Karpas-422 (cell line): ENCODE measurements at regions not wholly inside any gene's neighbourhood (a gene's known extent, or its start where the extent isn't known, plus 50 kb on each side); places are given as distances from the start of the nearest gene placed in this dataset.

ENCODE experiments used
- DNase-seq: peaks from one replicate; pipeline ENCODE4 v3.0.0-alpha.2; 2015
- H2AFZ ChIP-seq: fragments of 200-600 bp; sonication (generic); 2 replicates; pipeline ENCODE4 v1.6.1; 2014; ENCODE audit warnings: antibody characterized with exemption, low read length, mixed read lengths
- H3K27ac ChIP-seq: fragments of 200-600 bp; sonication (generic); 2 replicates; pipeline ENCODE4 v1.5.1; 2014; ENCODE audit warnings: mild to moderate bottlenecking, low read length, moderate library complexity
- H3K27me3 ChIP-seq: fragments of 200-600 bp; sonication (generic); 2 replicates; pipeline ENCODE4 v1.6.1; 2014; ENCODE audit warnings: low read length, mixed read lengths
- H3K36me3 ChIP-seq: fragments of 200-600 bp; sonication (generic); 2 replicates; pipeline ENCODE4 v1.6.1; 2014; ENCODE audit warnings: low read length, mixed read lengths; ENCODE audit not compliant: insufficient read depth
- H3K4me1 ChIP-seq: fragments of 200-600 bp; sonication (generic); 2 replicates; pipeline ENCODE4 v1.6.1; 2014; ENCODE audit warnings: mild to moderate bottlenecking, low read length, mixed read lengths
- H3K4me2 ChIP-seq: fragments of 200-600 bp; sonication (generic); 2 replicates; pipeline ENCODE4 v1.6.1; 2014; ENCODE audit warnings: low read length, low read depth, mild to moderate bottlenecking; ENCODE audit not compliant: poor library complexity, severe bottlenecking
- H3K4me3 ChIP-seq: fragments of 200-600 bp; sonication (generic); 2 replicates; pipeline ENCODE4 v1.5.1; 2014; ENCODE audit warnings: mild to moderate bottlenecking, antibody characterized with exemption, low read length, mixed read lengths
- H3K79me2 ChIP-seq: fragments of 200-600 bp; sonication (generic); 2 replicates; pipeline ENCODE4 v1.6.1; 2014; ENCODE audit warnings: mild to moderate bottlenecking, low read length, mixed read lengths
- H3K9ac ChIP-seq: fragments of 200-600 bp; sonication (generic); 2 replicates; pipeline ENCODE4 v1.6.0; 2014; ENCODE audit warnings: low read length
- H3K9me2 ChIP-seq: fragments of 200-600 bp; sonication (generic), shearing (Covaris generic); replicated peaks from 2 replicates; pipeline ENCODE4 v1.6.0; 2014; ENCODE audit warnings: mild to moderate bottlenecking, low read length, moderate library complexity; ENCODE audit not compliant: insufficient read depth
- H3K9me3 ChIP-seq: fragments of 300-700, 200-600 bp; sonication (generic); 2 replicates; pipeline ENCODE4 v1.6.1; 2014; ENCODE audit warnings: low read length, mixed read lengths
- H4K20me1 ChIP-seq: fragments of 200-600 bp; sonication (generic); 2 replicates; pipeline ENCODE4 v1.6.1; 2014; ENCODE audit warnings: mild to moderate bottlenecking, antibody characterized with exemption, low read length, low read depth; ENCODE audit not compliant: insufficient read depth

GRCh38 chr6:164006459-164006858 is 591.9 kb downstream of the QKI start:
- peaks cover 11% of the 10 kb centered on the region for H3K9me3 ChIP-seq
- no peak for DNase-seq
- H3K27ac ChIP-seq, result no peak overlapping the region
- no peak overlapping the region for H3K4me3 ChIP-seq
- H3K4me2 ChIP-seq, result no peak overlapping the region
- no peaks in the 10 kb centered on the region for H3K79me2 ChIP-seq
- H2AFZ ChIP-seq, result no peak overlapping the region
- no peaks in the 10 kb centered on the region for H3K9me2 ChIP-seq
- no peaks in the 10 kb centered on the region for H3K36me3 ChIP-seq
- no peak overlapping the region for H3K9ac ChIP-seq
- H3K4me1 ChIP-seq, result no peaks in the 10 kb centered on the region
- H3K27me3 ChIP-seq, result no peaks in the 10 kb centered on the region
- H4K20me1 ChIP-seq, result no peaks in the 10 kb centered on the region

GRCh38 chr6:164005004-164005711 is 590.6 kb downstream of the QKI start:
- Histone ChIP-seq H4K20me1 (no peaks in the 10 kb centered on the region), H3K4me1 (no peaks in the 10 kb centered on the region), H3K9me2 (no peaks in the 10 kb centered on the region), H3K4me3 (no peak overlapping the region), H3K36me3 (no peaks in the 10 kb centered on the region), H3K79me2 (no peaks in the 10 kb centered on the region), H3K4me2 (no peak overlapping the region), H3K9me3 (peaks cover 23% of the 10 kb centered on the region), H3K27ac (no peak overlapping the region), H2AFZ (no peak overlapping the region), H3K27me3 (no peaks in the 10 kb centered on the region), H3K9ac (no peak overlapping the region)
- no peak for DNase-seq

DNA sequence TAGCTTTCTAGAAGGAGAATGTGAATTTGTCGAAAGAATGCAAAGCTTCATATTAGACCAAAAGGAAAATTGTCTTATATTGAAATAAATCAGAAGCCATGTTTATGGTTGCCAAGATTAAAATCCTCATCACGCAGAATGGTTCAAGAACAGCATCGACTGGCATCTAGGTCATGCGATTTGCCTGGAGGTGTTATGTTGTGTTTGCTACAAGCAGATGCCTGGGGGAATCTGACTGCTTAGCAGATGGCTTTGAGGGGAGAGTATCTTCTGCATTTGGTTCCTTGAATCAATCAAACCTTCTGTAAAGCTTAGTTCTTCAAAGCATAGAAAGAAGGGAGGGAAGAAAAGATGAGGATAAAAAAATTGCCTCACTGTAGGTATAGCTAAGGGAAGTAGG is 585.8 kb downstream of the QKI start:
- no peak overlapping the region for H2AFZ ChIP-seq
- no peaks in the 10 kb centered on the region for H3K9me2 ChIP-seq
- H3K4me3 ChIP-seq, result no peak overlapping the region
- no peaks in the 10 kb centered on the region for H3K36me3 ChIP-seq
- H3K4me1 ChIP-seq, result no peaks in the 10 kb centered on the region
- H3K79me2 ChIP-seq, result no peaks in the 10 kb centered on the region
- no peaks in the 10 kb centered on the region for H4K20me1 ChIP-seq
- no peak overlapping the region for H3K27ac ChIP-seq
- peaks cover 32% of the 10 kb centered on the region for H3K9me3 ChIP-seq
- H3K27me3 ChIP-seq, result no peaks in the 10 kb centered on the region
- no peak overlapping the region for H3K9ac ChIP-seq
- H3K4me2 ChIP-seq, result no peak overlapping the region
- no peak for DNase-seq

DNA sequence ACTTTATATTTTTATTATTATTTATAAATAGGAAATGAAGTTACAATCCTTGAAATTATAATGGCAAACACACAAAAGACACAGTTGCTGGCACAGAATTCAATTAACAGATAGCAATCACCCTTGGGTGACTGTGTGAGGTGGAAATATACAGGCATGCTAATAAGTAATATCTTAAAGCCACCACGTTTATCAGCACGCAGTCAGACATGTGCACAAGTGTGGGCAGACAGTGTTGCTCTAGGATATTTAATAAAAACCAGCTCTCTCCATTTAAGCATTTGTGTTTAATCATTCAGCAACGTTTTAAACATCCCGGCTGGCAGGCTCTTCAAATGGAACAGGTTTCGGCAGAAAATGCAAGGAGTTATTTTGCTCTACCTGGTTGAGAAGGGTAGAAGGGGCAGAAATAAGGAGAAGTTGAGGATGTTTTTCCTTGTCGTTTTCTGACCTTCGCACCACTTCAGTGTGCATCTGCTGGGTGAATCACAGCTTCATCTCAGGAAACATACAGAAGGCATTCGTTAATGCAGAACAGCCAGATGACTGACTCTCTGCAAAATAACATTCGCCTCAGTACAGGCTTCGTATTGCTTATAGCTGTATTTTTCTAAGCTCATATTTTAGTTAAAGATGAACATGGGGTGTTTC is 585.1 kb downstream of the QKI start:
- H3K9me3 ChIP-seq, result peaks cover 35% of the 10 kb centered on the region
- H3K36me3 ChIP-seq, result no peaks in the 10 kb centered on the region
- DNase-seq, result no peak
- H3K79me2 ChIP-seq, result no peaks in the 10 kb centered on the region
- H3K4me3 ChIP-seq, result no peak overlapping the region
- no peaks in the 10 kb centered on the region for H4K20me1 ChIP-seq
- no peak overlapping the region for H2AFZ ChIP-seq
- H3K27ac ChIP-seq, result no peak overlapping the region
- H3K9ac ChIP-seq, result no peak overlapping the region
- no peaks in the 10 kb centered on the region for H3K27me3 ChIP-seq
- H3K4me1 ChIP-seq, result no peaks in the 10 kb centered on the region
- no peaks in the 10 kb centered on the region for H3K9me2 ChIP-seq
- H3K4me2 ChIP-seq, result no peak overlapping the region

GRCh38 chr6:163998496-163998895 is 584.0 kb downstream of the QKI start:
- no peaks in the 10 kb centered on the region for H3K36me3 ChIP-seq
- H3K4me3 ChIP-seq, result no peak overlapping the region
- H3K79me2 ChIP-seq, result no peaks in the 10 kb centered on the region
- H3K9ac ChIP-seq, result no peak overlapping the region
- no peaks in the 10 kb centered on the region for H4K20me1 ChIP-seq
- H3K9me3 ChIP-seq, result peaks cover 28% of the 10 kb centered on the region
- H3K27me3 ChIP-seq, result no peaks in the 10 kb centered on the region
- H3K27ac ChIP-seq, result no peak overlapping the region
- no peaks in the 10 kb centered on the region for H3K4me1 ChIP-seq
- no peak for DNase-seq
- no peak overlapping the region for H3K4me2 ChIP-seq
- no peaks in the 10 kb centered on the region for H3K9me2 ChIP-seq
- no peak overlapping the region for H2AFZ ChIP-seq

GRCh38 chr6:163996491-163996890 is 582.0 kb downstream of the QKI start:
- H2AFZ ChIP-seq, result no peak overlapping the region
- no peaks in the 10 kb centered on the region for H3K36me3 ChIP-seq
- H3K9me3 ChIP-seq, result peaks cover 27% of the 10 kb centered on the region
- no peak overlapping the region for H3K27ac ChIP-seq
- H3K4me2 ChIP-seq, result no peak overlapping the region
- no peaks in the 10 kb centered on the region for H4K20me1 ChIP-seq
- DNase-seq, result no peak
- H3K4me1 ChIP-seq, result no peaks in the 10 kb centered on the region
- no peak overlapping the region for H3K9ac ChIP-seq
- H3K27me3 ChIP-seq, result no peaks in the 10 kb centered on the region
- H3K9me2 ChIP-seq, result no peaks in the 10 kb centered on the region
- no peaks in the 10 kb centered on the region for H3K79me2 ChIP-seq
- no peak overlapping the region for H3K4me3 ChIP-seq

GRCh38 chr6:163994566-163994965 is 580.0 kb downstream of the QKI start:
- H3K4me3 ChIP-seq, result no peak overlapping the region
- DNase-seq, result no peak
- H3K4me2 ChIP-seq, result no peak overlapping the region
- no peaks in the 10 kb centered on the region for H3K79me2 ChIP-seq
- H4K20me1 ChIP-seq, result no peaks in the 10 kb centered on the region
- no peaks in the 10 kb centered on the region for H3K27me3 ChIP-seq
- H3K4me1 ChIP-seq, result no peaks in the 10 kb centered on the region
- H3K9me3 ChIP-seq, result peaks cover 16% of the 10 kb centered on the region
- H3K9me2 ChIP-seq, result no peaks in the 10 kb centered on the region
- H3K36me3 ChIP-seq, result no peaks in the 10 kb centered on the region
- H3K27ac ChIP-seq, result no peak overlapping the region
- no peak overlapping the region for H2AFZ ChIP-seq
- H3K9ac ChIP-seq, result no peak overlapping the region

GRCh38 chr6:163992701-163993100 is 578.2 kb downstream of the QKI start:
- H3K4me2 ChIP-seq, result no peak overlapping the region
- peaks cover 19% of the 10 kb centered on the region for H3K9me3 ChIP-seq
- no peaks in the 10 kb centered on the region for H3K9me2 ChIP-seq
- H2AFZ ChIP-seq, result no peak overlapping the region
- H3K9ac ChIP-seq, result no peak overlapping the region
- H3K36me3 ChIP-seq, result no peaks in the 10 kb centered on the region
- H3K79me2 ChIP-seq, result no peaks in the 10 kb centered on the region
- no peaks in the 10 kb centered on the region for H3K4me1 ChIP-seq
- no peaks in the 10 kb centered on the region for H3K27me3 ChIP-seq
- DNase-seq, result no peak
- H4K20me1 ChIP-seq, result no peaks in the 10 kb centered on the region
- no peak overlapping the region for H3K27ac ChIP-seq
- no peak overlapping the region for H3K4me3 ChIP-seq
